NB4 (cell line): ENCODE measurements at regions not wholly inside any gene's neighbourhood (a gene's known extent, or its start where the extent isn't known, plus 50 kb on each side); places are given as distances from the start of the nearest gene placed in this dataset.

Experiments used
- DNase-seq: peaks from one replicate; pipeline ENCODE4 v3.0.0; 2010; ENCODE audit warnings: low read depth
- H3K4me3 ChIP-seq: one replicate; pipeline ENCODE4 v1.5.1; 2011; ENCODE audit warnings: mild to moderate bottlenecking, low read depth, low read length, moderate library complexity
- CTCF ChIP-seq: IDR thresholded peaks from one replicate; pipeline ENCODE4 v1.5.1; 2012; ENCODE audit warnings: low read depth, low read length
- MAX ChIP-seq: IDR thresholded peaks from 2 replicates; pipeline ENCODE4 v1.6.1; 2011; ENCODE audit warnings: low read depth, low read length
- MYC ChIP-seq: IDR thresholded peaks from 2 replicates; pipeline ENCODE4 v1.6.1; 2011; ENCODE audit warnings: low read depth, low read length
- POLR2A ChIP-seq: IDR thresholded peaks from 2 replicates; pipeline ENCODE4 v1.6.1; 2011; ENCODE audit warnings: mild to moderate bottlenecking; ENCODE audit not compliant: insufficient read length; ENCODE audit errors: extremely low read depth

GRCh38 chr5:112560371-112560770 lies 141.3 kb upstream of the EPB41L4A start:
- H3K4me3 ChIP-seq, result no peak overlapping the region

GRCh38 chr5:112563169-112563826 lies 144.2 kb upstream of the EPB41L4A start:
- TF ChIP-seq CTCF (no peak), POLR2A (no peak), MAX (no peak), MYC (no peak)
- DNase-seq, result no peak
- no peak overlapping the region for H3K4me3 ChIP-seq

More at GRCh38 chr5:112560371-112560770, 141.3 kb upstream of the EPB41L4A start:
- no peak for DNase-seq
- TF ChIP-seq CTCF (no peak), POLR2A (no peak), MAX (no peak), MYC (no peak)

- H3K4me3 ChIP-seq, result no peak overlapping the region
- DNase-seq, result no peak
- TF ChIP-seq MAX (no peak), POLR2A (no peak), MYC (no peak), CTCF (no peak)
Measured at GRCh38 chr5:112566251-112566650, 147.2 kb upstream of the EPB41L4A start.

- H3K4me3 ChIP-seq, result no peak overlapping the region
- DNase-seq, result no peak
- TF ChIP-seq CTCF, result no peak
- no peak for TF ChIP-seq POLR2A
- no peak for TF ChIP-seq MYC
- no peak for TF ChIP-seq MAX
Measured at GRCh38 chr5:112569596-112569995, 150.5 kb upstream of the EPB41L4A start.

GRCh38 chr5:112570708-112571444 lies 151.8 kb upstream of the EPB41L4A start:
- H3K4me3 ChIP-seq, result no peak overlapping the region
- DNase-seq, result no peak
- no peak for TF ChIP-seq POLR2A
- TF ChIP-seq CTCF, result no peak
- TF ChIP-seq MAX, result no peak
- TF ChIP-seq MYC, result no peak
